CD4-positive, alpha-beta T cell treated with Interferon gamma for 1 hour (primary cell): ENCODE measurements at regions not wholly inside any gene's neighbourhood (a gene's known extent, or its start where the extent isn't known, plus 50 kb on each side); places are given as distances from the start of the nearest gene placed in this dataset.
A peak's percentile ranks its signal among the peaks of the same experiment; 100 is the strongest.
"Not testable (repeated sequence)": the region's sequence is repeated elsewhere in the genome, so short reads cannot be mapped to it uniquely, and the experiment has no call there.

Experiments
- DNase-seq: peaks from one replicate; pipeline ENCODE4 v3.0.0-alpha.2; 2020

- DNase-seq, result no peak
Observed at GRCh38 chr1:192485692-192486436, 89.7 kb upstream of the RGS1 start.

GRCh38 chr1:192488058-192488457 is 87.5 kb upstream of the RGS1 start:
- no peak for DNase-seq

- DNase-seq, result no peak
Observed at GRCh38 chr1:192489047-192489446, 86.5 kb upstream of the RGS1 start.

- DNase-seq, result peak; percentile 36
Observed at GRCh38 chr1:192489748-192490147, 85.8 kb upstream of the RGS1 start.

- DNase-seq, result no peak
Observed at GRCh38 chr1:192491804-192492554, 83.6 kb upstream of the RGS1 start.

GRCh38 chr1:192493584-192493983 is 82.0 kb upstream of the RGS1 start:
- no peak for DNase-seq

- no peak for DNase-seq
Observed at GRCh38 chr1:192496369-192497056, 79.1 kb upstream of the RGS1 start.

GRCh38 chr1:192497214-192497794 is 78.3 kb upstream of the RGS1 start:
- DNase-seq, result no peak

- not testable (repeated sequence) for DNase-seq
Observed at GRCh38 chr1:192498092-192498491, 77.5 kb upstream of the RGS1 start.

GRCh38 chr1:192499061-192499581 is 76.5 kb upstream of the RGS1 start:
- not testable (repeated sequence) for DNase-seq

GRCh38 chr1:192500541-192500940 is 75.0 kb upstream of the RGS1 start:
- not testable (repeated sequence) for DNase-seq

GRCh38 chr1:192506741-192507155 is 68.8 kb upstream of the RGS1 start:
- no peak for DNase-seq

- peak; percentile 8 for DNase-seq
Observed at GRCh38 chr1:192512426-192513162, 63.0 kb upstream of the RGS1 start.

- no peak for DNase-seq
Observed at GRCh38 chr1:192513196-192513595, 62.4 kb upstream of the RGS1 start.

- DNase-seq, result no peak
Observed at GRCh38 chr1:192513697-192514096, 61.9 kb upstream of the RGS1 start.

- peak; percentile 71 for DNase-seq
Observed at GRCh38 chr1:192516776-192517297, 58.7 kb upstream of the RGS1 start.

GRCh38 chr1:192517716-192518355 is 57.7 kb upstream of the RGS1 start:
- DNase-seq, result not testable (repeated sequence)

- no peak for DNase-seq
Observed at GRCh38 chr1:192518700-192519099, 56.9 kb upstream of the RGS1 start.

GRCh38 chr1:192521734-192522133 is 53.8 kb upstream of the RGS1 start:
- DNase-seq, result no peak

GRCh38 chr1:192522673-192523072 is 52.9 kb upstream of the RGS1 start:
- DNase-seq, result no peak

- DNase-seq, result no peak
Observed at GRCh38 chr1:192524223-192524622, 51.4 kb upstream of the RGS1 start.
